Caco-2 (cell line): ENCODE measurements at regions not wholly inside any gene's neighbourhood (a gene's known extent, or its start where the extent isn't known, plus 50 kb on each side); places are given as distances from the start of the nearest gene placed in this dataset.

Source experiments
- BruUV-seq: library from RNA; stranded (reverse); fragments of 400-500 nt; replicated peaks from 2 replicates; lab custom pipeline; 2021; lab: Mats Ljungman, UMichigan
- CTCF ChIA-PET: fragments of 300-600 bp; sonication (Branson Sonifier 250); formaldehyde crosslinking; loops from one replicate; lab custom pipeline; 2022; ENCODE audit warnings: antibody characterized with exemption; lab: Charles Lee
- POLR2A ChIA-PET: fragments of 300-600 bp; sonication (Branson Sonifier 250); formaldehyde crosslinking; loops from one replicate; lab custom pipeline; 2022; ENCODE audit warnings: antibody characterized with exemption; lab: Charles Lee
- DNase-seq, 2 experiments: peaks; one replicate each; pipeline versions ENCODE4 v3.0.0 to v3.0.0-alpha.2; 2020 to 2022
- H3K27me3 ChIP-seq: replicated peaks from 2 replicates; pipeline ENCODE4 v1.6.0; 2011; ENCODE audit warnings: low read length; ENCODE audit not compliant: control insufficient read depth, insufficient read depth
- H3K36me3 ChIP-seq: 2 replicates; pipeline ENCODE4 v1.5.1; 2011; ENCODE audit warnings: low read length; ENCODE audit not compliant: control insufficient read depth, insufficient read depth
- H3K4me1 ChIP-seq: fragments of 250-450 bp; sonication (Bioruptor Pico); 2 replicates; pipeline ENCODE4 v1.5.1; 2020; ENCODE audit warnings: mild to moderate bottlenecking
- H3K4me3 ChIP-seq: 2 replicates; pipeline ENCODE4 v1.5.1; 2011; ENCODE audit warnings: low read depth, mild to moderate bottlenecking, control low read depth, low read length
- H3K9me3 ChIP-seq: fragments of 250-450 bp; sonication (Bioruptor Pico); 2 replicates; pipeline ENCODE4 v1.5.1; 2020; ENCODE audit warnings: mild to moderate bottlenecking, moderate library complexity
- H3K27ac Mint-ChIP-seq: one replicate; pipeline ENCODE4 v1.8.0; 2022; ENCODE audit warnings: mixed read lengths; ENCODE audit not compliant: unreplicated experiment
- H3K27me3 Mint-ChIP-seq: one replicate; pipeline ENCODE4 v1.8.0; 2022; ENCODE audit warnings: mixed read lengths; ENCODE audit not compliant: insufficient read depth, unreplicated experiment
- H3K36me3 Mint-ChIP-seq: one replicate; pipeline ENCODE4 v1.8.0; 2022; ENCODE audit warnings: mild to moderate bottlenecking, mixed read lengths; ENCODE audit not compliant: insufficient read depth, unreplicated experiment
- H3K4me1 Mint-ChIP-seq: one replicate; pipeline ENCODE4 v1.8.0; 2022; ENCODE audit warnings: low read depth, mixed read lengths; ENCODE audit not compliant: unreplicated experiment
- H3K4me3 Mint-ChIP-seq: one replicate; pipeline ENCODE4 v1.8.0; 2022; ENCODE audit warnings: mild to moderate bottlenecking, moderate library complexity, mixed read lengths; ENCODE audit not compliant: unreplicated experiment
- H3K9me3 Mint-ChIP-seq: one replicate; pipeline ENCODE4 v1.8.0; 2022; ENCODE audit warnings: mixed read lengths; ENCODE audit not compliant: unreplicated experiment
- intact Hi-C: fragments of 100-400 bp; cut with micrococcal nuclease; formaldehyde crosslinking; loops from one replicate; pipeline ENCODE4 v1.10.0; 2022; ENCODE audit not compliant: unreplicated experiment
- TF ChIP-seq, protein P1 (sequence below), 2 experiments: fragments of 200-600 bp in 1 of 2; IDR thresholded peaks; 1 replicate in 1 of 2; 2 replicates in 1 of 2; pipeline versions ENCODE4 v1.5.1 to v1.8.0; 2011 to 2022; ENCODE audit warnings: antibody characterized with exemption in 1 of 2, control low read depth in 1 of 2, inconsistent platforms in 1 of 2, low read depth in 1 of 2, low read length in 1 of 2, mild to moderate bottlenecking in 1 of 2, moderate library complexity in 1 of 2; ENCODE audit not compliant: insufficient read depth in 1 of 2, severe bottlenecking in 1 of 2, unreplicated experiment in 1 of 2

DNA sequence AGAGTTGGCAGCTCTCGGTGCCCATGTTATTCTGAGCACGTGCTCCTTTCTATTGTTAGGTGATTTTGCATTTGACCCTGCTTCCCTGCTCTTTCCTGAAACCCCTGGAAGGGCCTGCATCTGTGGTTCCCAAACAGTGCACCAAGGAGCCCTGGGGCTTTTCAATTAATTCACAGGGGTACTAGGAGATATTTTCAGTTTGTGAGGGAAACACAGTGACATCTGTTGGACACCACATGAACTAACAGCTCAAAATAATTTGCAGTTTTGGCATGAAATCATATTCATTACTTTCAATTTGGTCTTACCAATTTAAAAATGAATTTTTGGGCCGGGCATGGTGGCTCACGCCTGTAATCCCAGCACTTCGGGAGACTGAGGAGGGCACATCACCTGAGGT, 156.6 kb downstream of the GATB start:
- CTCF ChIA-PET, result interaction anchor here (0.6 to 1.3 kb wide), 5 partner anchors 63 to 487 kb away, joined by 3 to 9 read pairs (median 3); no protein-coding TSS in a partner anchor
- Mint-ChIP-seq H3K4me1 (peaks cover 3% of the 10 kb centered on the region), H3K36me3 (no peaks in the 10 kb centered on the region), H3K27ac (no peak overlapping the region), H3K9me3 (no peaks in the 10 kb centered on the region), H3K27me3 (no peaks in the 10 kb centered on the region), H3K4me3 (no peak overlapping the region)
- BruUV-seq, result no TSS peak
- H3K4me1 ChIP-seq, result peaks cover 18% of the 10 kb centered on the region
- intact Hi-C loops, result loop anchor here (1.0 to 5.0 kb wide), 4 partner anchors 73 to 487 kb away; partner anchors contain the start of gene FHIP1A
- POLR2A ChIA-PET, result interaction anchor here (0.5 kb wide), 1 partner anchor 191 kb away, joined by 3 read pairs; no protein-coding TSS in a partner anchor
- H3K27me3 ChIP-seq, result no peaks in the 10 kb centered on the region
- no peaks in the 10 kb centered on the region for H3K9me3 ChIP-seq
- TF ChIP-seq, protein P1, sequence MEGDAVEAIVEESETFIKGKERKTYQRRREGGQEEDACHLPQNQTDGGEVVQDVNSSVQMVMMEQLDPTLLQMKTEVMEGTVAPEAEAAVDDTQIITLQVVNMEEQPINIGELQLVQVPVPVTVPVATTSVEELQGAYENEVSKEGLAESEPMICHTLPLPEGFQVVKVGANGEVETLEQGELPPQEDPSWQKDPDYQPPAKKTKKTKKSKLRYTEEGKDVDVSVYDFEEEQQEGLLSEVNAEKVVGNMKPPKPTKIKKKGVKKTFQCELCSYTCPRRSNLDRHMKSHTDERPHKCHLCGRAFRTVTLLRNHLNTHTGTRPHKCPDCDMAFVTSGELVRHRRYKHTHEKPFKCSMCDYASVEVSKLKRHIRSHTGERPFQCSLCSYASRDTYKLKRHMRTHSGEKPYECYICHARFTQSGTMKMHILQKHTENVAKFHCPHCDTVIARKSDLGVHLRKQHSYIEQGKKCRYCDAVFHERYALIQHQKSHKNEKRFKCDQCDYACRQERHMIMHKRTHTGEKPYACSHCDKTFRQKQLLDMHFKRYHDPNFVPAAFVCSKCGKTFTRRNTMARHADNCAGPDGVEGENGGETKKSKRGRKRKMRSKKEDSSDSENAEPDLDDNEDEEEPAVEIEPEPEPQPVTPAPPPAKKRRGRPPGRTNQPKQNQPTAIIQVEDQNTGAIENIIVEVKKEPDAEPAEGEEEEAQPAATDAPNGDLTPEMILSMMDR (IDR thresholded peaks at IDR 0.05; ENCODE audit: insufficient read depth in 1 of 2, low read depth in 1 of 2, low read length in 1 of 2, severe bottlenecking in 1 of 2, unreplicated experiment in 1 of 2), result peak; percentile 23 to 62
- no peak overlapping the region for H3K4me3 ChIP-seq
- no peaks in the 10 kb centered on the region for H3K36me3 ChIP-seq
- DNase-seq, result no peak

DNA sequence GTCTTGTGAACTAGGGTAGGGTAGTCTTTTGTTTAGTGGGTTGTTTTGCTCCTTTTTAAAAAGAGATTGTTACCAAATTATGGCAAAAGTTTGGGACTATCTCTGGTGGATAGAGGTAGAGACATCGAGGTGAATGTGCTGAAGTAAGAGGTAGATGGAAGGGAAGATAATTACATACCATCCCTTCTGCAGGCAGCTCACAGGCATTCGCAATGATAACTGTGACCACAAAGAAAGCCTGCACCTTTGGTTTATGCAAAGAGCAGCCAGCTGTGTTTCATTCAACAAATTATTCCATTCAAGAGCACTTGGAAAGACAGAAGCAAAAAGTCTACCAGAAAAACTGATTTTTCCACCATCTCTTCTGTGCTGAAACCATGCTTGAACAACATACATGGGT, 155.6 kb downstream of the GATB start:
- Mint-ChIP-seq H3K36me3 (no peaks in the 10 kb centered on the region), H3K27ac (no peak overlapping the region), H3K4me3 (no peak overlapping the region), H3K27me3 (no peaks in the 10 kb centered on the region), H3K9me3 (no peaks in the 10 kb centered on the region), H3K4me1 (no peaks in the 10 kb centered on the region)
- Histone ChIP-seq H3K27me3 (no peaks in the 10 kb centered on the region), H3K36me3 (no peaks in the 10 kb centered on the region), H3K9me3 (no peaks in the 10 kb centered on the region), H3K4me3 (no peak overlapping the region), H3K4me1 (peaks cover 9% of the 10 kb centered on the region)
- no peak for DNase-seq
- no TSS peak for BruUV-seq
- ChIA-PET CTCF (interaction anchor here (0.5 to 0.6 kb wide), 2 partner anchors 133 to 277 kb away, joined by 3 to 8 read pairs; no protein-coding TSS in a partner anchor), POLR2A (no interaction called here)
- intact Hi-C loops, result loop anchor here (2.0 kb wide), 2 partner anchors 74 to 488 kb away; no protein-coding TSS in a partner anchor
- TF ChIP-seq, protein P1 (IDR thresholded peaks at IDR 0.05; ENCODE audit: insufficient read depth in 1 of 2, low read depth in 1 of 2, low read length in 1 of 2, severe bottlenecking in 1 of 2, unreplicated experiment in 1 of 2), result no peak

DNA sequence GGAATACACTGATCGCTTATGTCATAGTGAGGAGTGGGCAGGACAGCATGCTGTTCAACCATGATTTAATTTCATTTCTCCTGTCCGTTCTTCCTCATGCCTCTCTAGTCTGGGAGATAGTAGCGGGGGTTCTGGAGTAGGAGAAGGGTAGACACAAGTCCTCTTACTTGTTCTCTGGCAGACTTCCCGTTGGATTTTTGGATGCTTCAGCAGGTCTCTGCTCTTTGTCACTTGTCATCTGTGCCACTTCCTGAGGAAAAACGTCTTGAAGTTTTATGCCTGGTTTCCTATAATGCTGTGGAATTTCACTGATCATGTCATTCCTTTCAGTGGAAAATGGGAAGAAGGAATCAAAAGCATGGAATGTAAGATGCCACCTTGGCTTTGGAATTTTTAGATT, 154.7 kb downstream of the GATB start:
- Histone ChIP-seq H3K36me3 (no peaks in the 10 kb centered on the region), H3K9me3 (no peaks in the 10 kb centered on the region), H3K4me3 (no peak overlapping the region), H3K4me1 (peaks cover under 1% of the 10 kb centered on the region), H3K27me3 (no peaks in the 10 kb centered on the region)
- Mint-ChIP-seq H3K4me1 (no peaks in the 10 kb centered on the region), H3K27ac (no peak overlapping the region), H3K9me3 (no peaks in the 10 kb centered on the region), H3K36me3 (no peaks in the 10 kb centered on the region), H3K27me3 (no peaks in the 10 kb centered on the region), H3K4me3 (no peak overlapping the region)
- intact Hi-C loops, result no loop called here
- TF ChIP-seq, protein P1 (IDR thresholded peaks at IDR 0.05; ENCODE audit: insufficient read depth in 1 of 2, low read depth in 1 of 2, low read length in 1 of 2, severe bottlenecking in 1 of 2, unreplicated experiment in 1 of 2), result no peak
- CTCF ChIA-PET, result no interaction called here
- no TSS peak for BruUV-seq
- DNase-seq, result no peak
- POLR2A ChIA-PET, result no interaction called here
